Thyroid gland (tissue), 4 donors: ENCODE measurements at regions not wholly inside any gene's neighbourhood (a gene's known extent, or its start where the extent isn't known, plus 50 kb on each side); places are given as distances from the start of the nearest gene placed in this dataset.

ENCODE experiments used
- POLR2A ChIP-seq, 2 donors: fragments of 450-650 bp; IDR thresholded peaks; one replicate each; pipeline ENCODE4 v1.6.1; 2017; ENCODE audit warnings: antibody characterized with exemption in 2 of 2, mild to moderate bottlenecking in 2 of 2, moderate library complexity in 1 of 2
- TF ChIP-seq, protein P1 (sequence below), 6 experiments: fragments of 200-600 bp in 3 of 6; fragments of 450-650 bp in 3 of 6; sonication (generic) in 3 of 6; IDR thresholded peaks; one replicate each; pipeline ENCODE4 v1.5.1; 2016 to 2019; ENCODE audit warnings: antibody characterized with exemption in 6 of 6, mild to moderate bottlenecking in 2 of 6, inconsistent platforms in 1 of 6, moderate library complexity in 1 of 6

- TF ChIP-seq, protein P1, sequence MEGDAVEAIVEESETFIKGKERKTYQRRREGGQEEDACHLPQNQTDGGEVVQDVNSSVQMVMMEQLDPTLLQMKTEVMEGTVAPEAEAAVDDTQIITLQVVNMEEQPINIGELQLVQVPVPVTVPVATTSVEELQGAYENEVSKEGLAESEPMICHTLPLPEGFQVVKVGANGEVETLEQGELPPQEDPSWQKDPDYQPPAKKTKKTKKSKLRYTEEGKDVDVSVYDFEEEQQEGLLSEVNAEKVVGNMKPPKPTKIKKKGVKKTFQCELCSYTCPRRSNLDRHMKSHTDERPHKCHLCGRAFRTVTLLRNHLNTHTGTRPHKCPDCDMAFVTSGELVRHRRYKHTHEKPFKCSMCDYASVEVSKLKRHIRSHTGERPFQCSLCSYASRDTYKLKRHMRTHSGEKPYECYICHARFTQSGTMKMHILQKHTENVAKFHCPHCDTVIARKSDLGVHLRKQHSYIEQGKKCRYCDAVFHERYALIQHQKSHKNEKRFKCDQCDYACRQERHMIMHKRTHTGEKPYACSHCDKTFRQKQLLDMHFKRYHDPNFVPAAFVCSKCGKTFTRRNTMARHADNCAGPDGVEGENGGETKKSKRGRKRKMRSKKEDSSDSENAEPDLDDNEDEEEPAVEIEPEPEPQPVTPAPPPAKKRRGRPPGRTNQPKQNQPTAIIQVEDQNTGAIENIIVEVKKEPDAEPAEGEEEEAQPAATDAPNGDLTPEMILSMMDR (IDR thresholded peaks at IDR 0.05): no peak
- TF ChIP-seq POLR2A (IDR thresholded peaks at IDR 0.05): no peak
Measured at GRCh38 chr4:12924728-12925320, 559.3 kb downstream of the RAB28 start.
